ENCODE measurements at regions not wholly inside any gene's neighbourhood (a gene's known extent, or its start where the extent isn't known, plus 50 kb on each side); places are given as distances from the start of the nearest gene placed in this dataset.

DNA sequence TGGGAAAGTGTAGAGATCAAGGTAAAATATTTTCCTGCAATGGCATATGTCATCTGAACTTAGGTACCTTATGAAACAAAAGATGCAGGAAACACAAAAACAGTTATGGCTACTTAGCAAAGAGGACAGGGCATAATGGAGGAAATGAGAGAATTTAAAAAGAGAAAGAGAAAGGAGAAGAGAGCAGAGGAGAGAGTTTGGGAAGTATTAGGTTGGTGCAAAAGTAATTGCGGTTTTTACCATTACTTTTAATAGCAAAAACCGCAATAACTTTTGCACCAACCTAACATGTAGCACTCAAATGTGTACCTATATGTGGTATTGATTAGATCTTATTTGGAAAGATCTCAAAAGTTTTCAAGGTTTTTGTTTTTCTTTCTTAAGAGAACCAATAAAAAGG, 160.1 kb upstream of the ACTBL2 start:
- TF ChIP-seq, protein P1, sequence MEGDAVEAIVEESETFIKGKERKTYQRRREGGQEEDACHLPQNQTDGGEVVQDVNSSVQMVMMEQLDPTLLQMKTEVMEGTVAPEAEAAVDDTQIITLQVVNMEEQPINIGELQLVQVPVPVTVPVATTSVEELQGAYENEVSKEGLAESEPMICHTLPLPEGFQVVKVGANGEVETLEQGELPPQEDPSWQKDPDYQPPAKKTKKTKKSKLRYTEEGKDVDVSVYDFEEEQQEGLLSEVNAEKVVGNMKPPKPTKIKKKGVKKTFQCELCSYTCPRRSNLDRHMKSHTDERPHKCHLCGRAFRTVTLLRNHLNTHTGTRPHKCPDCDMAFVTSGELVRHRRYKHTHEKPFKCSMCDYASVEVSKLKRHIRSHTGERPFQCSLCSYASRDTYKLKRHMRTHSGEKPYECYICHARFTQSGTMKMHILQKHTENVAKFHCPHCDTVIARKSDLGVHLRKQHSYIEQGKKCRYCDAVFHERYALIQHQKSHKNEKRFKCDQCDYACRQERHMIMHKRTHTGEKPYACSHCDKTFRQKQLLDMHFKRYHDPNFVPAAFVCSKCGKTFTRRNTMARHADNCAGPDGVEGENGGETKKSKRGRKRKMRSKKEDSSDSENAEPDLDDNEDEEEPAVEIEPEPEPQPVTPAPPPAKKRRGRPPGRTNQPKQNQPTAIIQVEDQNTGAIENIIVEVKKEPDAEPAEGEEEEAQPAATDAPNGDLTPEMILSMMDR (IDR thresholded peaks at IDR 0.05; ENCODE audit: borderline replicate concordance, extremely low read depth, low read length, poor library complexity, severe bottlenecking) = no peak
- TF ChIP-seq EZH2 (IDR thresholded peaks at IDR 0.05; ENCODE audit: borderline replicate concordance, low read depth, low read length, severe bottlenecking) = no peak
